ENCODE measurements at regions not wholly inside any gene's neighbourhood (a gene's known extent, or its start where the extent isn't known, plus 50 kb on each side); places are given as distances from the start of the nearest gene placed in this dataset.

DNA sequence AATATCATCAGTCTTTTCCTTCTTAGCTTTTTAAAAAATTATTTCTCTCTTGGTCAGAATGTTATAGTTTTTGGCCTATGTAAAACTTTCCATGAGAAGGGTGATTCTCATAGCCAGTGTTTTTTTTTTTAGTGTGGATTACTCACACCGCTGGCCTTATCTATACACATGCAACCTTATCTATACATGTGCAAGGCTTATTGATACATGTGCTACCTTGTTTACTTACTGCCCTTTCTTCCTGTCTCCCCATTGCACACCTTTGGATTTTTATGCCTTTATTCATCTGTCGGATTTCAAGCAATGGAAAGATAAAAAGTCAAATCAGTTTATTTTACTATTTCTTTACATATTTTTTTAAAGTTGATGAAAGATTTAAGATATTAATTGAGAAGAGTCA is 660.0 kb upstream of the FZD8 start:
- DNase-seq (ENCODE audit: low read depth in 2 of 2): no peak

DNA sequence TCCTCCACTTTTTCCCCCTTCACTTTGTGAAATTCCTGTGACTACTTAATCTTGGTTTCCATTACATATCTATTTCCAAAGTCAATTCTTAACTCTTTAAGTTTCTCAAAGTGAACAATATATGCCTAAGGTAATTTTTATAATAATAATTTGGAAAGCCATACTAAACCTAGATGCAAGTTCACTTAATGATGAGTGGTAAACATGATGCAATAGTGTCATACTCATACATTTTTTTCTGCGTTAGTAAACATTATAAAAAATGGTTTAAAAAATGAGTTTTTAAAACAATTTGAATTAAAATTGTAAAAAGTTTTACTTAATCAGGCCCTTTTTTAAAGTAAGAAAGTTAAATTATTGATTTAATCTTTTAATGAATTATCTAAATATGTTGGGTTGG is 659.4 kb upstream of the FZD8 start:
- no peak for DNase-seq (ENCODE audit: low read depth in 2 of 2)

DNA sequence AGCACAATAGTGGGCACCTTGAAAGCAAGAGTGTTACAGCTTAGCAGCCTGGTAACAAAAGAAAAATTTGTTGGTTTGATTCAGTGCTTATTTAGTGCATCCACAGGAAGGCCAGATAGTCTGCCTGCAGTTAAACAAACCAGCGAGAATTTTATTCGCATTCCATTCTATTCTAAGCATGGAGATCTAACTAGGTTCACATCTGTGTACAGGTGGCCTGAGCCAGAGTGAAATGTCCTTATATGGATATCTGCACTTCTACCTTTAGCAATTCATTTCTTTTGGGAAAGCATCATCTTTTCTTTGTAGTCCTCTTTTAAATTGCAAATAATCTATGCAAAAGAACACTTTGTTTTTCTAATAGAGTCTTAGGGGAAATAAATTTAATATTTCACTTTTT is 659.0 kb upstream of the FZD8 start:
- no peak for DNase-seq (ENCODE audit: low read depth in 2 of 2)

DNA sequence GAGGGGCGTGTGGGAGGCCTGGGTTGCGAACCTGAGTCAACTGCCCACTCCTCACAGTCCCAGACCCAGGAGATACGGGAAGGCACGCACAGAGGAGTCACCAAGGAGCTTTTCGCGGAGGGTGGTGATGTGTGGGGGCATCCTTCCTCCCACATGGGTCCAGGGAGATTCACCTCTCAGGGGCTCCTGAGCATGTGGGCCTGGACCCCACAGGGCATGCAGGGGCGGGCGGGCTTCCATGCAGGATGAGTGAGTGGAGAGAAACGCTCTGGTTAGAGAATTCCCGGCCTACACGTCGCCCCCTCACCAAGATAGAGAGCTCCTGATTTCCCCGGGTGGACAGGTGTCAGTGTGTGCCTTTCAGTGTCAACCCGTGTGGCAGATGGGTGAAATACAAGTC is 641.7 kb upstream of the FZD8 start:
- DNase-seq (ENCODE audit: low read depth in 2 of 2): no peak

DNA sequence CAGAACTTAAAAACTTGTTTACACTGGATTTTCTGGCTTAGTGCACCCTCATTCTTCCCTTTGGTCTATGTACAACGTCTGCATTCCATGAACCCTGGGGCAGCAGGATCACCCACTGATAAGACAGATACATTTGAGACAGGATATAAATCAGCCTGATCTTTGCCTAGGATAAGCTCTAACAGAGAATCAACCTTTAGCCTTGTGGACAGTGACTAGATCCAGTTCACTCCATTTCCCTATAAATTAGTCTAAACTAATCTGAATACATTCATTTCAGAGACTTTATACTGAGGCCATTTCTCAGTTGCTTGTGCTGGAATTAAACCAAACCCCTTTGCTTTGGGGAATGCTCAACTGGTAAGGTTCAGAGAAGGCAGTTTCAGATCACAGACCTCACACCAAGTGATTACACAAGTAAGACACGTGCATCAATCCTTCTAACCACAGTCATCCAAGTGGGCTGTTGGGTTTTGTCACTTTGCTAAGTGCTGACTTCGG is 639.8 kb upstream of the FZD8 start:
- no peak for DNase-seq (ENCODE audit: low read depth in 2 of 2)

DNA sequence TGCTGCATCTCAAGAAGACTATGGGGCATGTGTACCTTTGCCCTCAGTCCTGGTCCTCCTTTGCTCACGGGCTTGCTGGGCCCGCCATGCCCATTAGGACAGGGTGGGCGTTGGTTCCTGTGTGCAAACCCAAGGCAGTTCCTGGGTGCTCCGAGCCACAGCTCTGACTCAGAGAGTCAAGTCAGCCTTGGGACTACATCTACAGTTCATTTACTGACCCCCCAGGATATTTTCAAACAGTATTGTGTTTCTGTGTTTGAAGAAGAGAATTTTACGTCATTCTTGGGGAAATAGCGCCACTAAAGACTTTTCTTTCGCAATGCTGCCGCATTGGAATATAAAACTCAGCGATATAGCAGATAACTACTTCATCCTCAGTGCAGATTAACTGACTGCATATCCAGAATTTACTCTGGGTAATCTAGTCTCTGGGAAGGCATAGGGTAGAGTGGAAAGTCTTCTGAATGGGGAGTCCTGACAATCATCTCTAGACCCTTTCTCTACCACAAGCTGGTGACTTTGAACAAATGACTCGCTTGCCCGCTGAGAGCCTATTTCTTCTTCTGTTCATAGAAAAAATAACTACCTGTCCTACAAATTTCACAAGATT is 638.9 kb upstream of the FZD8 start:
- DNase-seq (ENCODE audit: low read depth in 2 of 2): no peak

DNA sequence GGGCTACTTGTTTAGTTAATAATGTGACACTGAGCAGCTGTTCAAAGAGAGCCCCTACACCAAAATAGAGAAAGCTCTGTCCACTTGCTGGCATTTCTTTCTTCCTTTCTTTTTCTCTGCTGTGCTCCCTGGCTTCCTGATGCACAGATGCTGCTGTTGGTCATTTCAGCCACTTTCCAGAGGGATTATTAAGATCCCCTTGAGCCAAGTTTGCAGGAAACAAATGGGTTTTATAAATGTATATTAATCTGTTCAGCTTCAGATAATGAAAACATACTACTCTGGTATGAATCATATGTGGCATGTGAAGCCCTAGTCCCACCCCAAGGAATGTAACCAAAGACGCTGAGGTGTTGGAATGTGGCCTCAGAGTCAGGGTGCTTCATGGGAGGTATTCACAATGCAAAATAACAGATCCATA is 638.2 kb upstream of the FZD8 start:
- DNase-seq (ENCODE audit: low read depth in 2 of 2): no peak

DNA sequence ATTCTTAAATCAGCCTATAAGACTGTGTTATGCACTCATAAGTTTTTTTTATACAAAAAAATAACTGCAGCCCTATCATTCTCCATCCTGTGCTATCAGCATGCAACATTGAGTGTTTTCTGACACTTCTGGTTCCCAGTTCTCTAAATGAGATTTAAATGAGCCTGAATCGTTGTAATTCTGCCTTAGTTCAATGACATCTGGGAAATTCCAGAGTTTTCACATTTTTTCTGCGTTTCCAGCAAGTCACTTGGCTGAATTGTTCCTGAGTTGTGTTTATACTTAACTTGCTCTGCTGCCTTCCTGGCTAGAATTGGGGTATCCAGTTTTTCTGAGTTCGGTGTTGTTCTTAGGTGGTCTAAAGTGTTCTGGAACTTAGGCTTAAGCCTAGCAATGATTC is 636.1 kb upstream of the FZD8 start:
- DNase-seq (ENCODE audit: low read depth in 2 of 2): no peak

DNA sequence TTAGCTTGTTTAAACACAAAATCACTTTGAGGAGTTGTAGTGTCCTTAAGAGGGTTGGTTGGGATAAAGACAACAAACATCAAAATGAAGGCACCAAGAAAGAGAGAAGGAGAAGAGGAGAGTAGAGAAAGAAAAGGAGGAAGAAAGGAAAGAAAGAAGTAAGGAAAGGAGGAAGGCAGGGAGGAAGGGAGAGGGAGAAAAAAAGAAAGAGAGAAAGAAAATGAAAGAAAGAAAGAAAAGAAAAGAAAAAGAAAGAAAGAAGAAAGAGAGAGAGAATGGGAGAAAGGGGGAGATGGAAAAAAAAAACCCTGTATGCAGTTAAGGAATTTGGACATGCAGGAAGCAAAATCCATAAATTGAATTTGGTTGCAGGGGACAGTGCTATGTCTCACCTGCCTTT is 635.4 kb upstream of the FZD8 start:
- no peak for DNase-seq (ENCODE audit: low read depth in 2 of 2)

DNA sequence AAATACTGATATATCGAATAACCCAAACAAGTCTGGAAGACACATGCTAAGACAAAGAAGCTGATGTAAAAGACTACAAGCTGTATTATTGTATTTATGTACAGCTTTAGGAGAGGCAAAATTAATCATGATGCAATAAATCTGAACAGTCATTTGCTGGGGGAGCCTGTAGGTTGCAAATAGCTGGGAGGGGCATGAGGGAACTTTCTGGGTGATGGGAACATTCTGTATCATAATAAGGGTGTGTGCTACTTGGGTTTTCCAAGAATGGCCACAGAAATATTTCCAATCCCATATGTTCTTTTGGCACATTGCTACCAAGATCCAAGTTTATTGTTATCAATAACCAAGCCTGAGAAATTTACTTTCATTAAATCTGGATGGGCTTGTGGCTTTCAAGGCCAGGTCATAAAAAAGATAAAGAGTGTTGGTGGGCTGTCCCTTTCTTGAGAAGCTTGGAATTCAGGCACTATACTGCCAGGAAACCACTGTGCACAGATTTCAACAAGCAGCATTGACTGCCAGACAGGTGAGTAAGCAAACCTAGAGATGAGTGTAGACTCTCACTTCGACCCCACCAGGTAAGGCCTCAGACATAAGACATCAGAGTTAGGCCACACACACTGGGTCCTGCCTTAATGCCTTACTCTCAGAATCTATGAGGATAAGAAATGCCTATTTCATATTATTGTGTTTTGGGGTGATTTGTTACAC is 629.7 kb upstream of the FZD8 start:
- DNase-seq (ENCODE audit: low read depth in 2 of 2): no peak

DNA sequence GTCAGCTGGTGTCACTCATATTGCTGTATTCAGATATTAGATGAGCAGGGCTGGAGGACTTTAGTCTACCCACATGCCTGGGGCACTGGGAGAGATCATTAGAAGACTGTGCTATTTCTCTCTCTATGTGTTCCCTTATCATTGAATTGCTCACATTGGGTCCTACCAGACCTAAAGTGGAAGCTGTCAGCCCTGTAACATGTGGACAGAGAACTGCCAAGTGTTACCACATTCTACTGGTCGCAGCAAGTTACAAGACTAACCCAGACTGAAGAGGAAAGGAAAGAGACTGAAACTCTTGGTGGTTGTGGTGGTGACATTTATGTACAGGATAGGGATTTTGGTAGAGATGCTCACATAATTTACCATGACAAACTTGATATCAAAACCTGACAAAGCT is 627.1 kb upstream of the FZD8 start:
- no peak for DNase-seq (ENCODE audit: low read depth in 2 of 2)

DNA sequence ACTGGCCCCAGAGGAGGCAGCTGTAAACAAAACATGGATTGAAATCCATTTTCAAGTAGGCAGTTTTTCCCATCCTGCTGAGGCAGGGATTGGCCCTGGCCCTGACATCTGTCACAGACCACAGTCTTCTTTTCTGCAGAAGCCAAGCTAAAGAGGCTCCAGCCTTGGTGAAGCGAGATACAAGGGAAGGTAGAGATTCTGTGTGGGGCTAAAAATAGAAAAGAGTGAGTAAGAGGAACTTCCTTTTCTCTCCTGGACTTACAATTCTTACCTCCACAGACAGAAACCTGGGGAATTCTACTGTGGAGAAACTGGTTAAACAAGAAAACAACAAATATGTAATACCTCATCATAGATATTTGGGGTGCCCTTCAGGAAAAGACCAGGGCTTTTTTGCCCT is 624.8 kb upstream of the FZD8 start:
- no peak for DNase-seq (ENCODE audit: low read depth in 2 of 2)

DNA sequence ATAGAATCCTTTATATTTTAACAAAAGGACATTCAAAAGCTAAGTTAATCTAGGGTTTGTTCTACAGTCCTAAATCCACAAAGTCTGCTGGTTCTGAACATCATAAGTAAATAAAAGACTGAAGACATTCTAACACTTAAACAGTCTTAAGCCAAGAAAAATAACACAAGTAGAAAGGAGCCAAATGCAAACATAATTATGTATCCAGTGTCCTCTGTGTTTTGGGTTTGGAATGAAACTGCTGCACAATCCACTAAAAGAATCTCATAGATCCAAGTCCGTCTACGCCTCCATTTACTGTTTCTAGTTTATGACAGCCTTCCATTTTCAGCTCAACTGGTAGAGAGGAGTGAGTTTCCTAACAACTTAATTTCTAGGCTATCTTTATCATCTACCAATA is 623.6 kb upstream of the FZD8 start:
- no peak for DNase-seq (ENCODE audit: low read depth in 2 of 2)

DNA sequence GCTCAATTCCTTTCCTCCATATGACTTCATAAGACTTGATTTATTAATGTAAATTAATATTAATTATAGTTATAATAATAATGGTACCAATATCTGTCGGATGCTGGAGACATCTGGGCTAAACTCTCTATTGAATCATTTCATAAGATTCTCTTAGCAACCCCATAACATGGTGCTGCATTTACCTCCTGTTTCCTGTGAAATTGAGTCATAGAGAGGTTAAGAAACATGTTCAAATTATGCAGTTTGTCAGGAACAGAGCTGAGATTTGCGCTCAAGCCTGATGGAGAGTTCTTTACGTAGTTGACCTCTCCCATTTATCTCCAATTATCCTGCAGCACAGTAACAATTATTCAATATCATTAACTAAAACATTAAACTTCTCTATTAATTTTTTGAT is 621.8 kb upstream of the FZD8 start:
- no peak for DNase-seq (ENCODE audit: low read depth in 2 of 2)

DNA sequence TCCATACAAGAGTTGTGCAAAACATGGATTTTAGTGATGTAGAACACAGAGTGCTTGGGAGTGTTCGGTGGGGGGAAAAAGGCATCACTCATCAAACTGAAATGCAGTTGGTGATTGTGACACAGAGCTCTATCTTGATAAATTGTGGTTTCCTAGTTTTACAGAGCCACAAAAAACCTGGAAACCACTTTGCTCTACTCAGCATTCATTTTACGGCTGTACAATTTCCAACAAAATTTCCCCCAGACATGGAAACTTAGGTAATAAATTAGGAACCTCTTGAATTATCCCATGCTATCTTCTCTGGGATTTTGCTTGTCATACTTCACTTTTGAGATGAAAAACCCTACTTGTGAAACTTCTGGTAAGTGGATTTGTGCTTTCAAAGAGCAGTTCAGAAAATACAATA is 614.9 kb upstream of the FZD8 start:
- no peak for DNase-seq (ENCODE audit: low read depth in 2 of 2)

DNA sequence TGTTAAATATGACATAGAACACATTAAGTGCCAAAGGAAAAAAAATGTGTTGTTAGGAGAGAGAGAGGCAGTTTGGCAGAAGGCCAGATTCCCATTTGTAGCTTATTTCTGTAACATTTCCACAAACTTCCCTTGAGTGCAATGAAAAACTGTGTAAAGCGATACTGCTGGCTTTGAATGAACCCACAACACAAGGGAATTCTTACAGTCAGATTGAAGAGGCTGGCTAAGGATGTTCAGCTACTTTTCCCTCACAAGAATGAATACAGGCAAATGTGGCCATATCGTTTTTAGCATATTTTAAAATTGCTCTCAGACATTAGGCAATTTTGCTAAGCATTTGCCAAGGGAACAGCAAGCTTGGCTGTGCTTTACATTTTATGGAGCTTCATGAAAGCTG is 614.1 kb upstream of the FZD8 start:
- DNase-seq (ENCODE audit: low read depth in 2 of 2): no peak

DNA sequence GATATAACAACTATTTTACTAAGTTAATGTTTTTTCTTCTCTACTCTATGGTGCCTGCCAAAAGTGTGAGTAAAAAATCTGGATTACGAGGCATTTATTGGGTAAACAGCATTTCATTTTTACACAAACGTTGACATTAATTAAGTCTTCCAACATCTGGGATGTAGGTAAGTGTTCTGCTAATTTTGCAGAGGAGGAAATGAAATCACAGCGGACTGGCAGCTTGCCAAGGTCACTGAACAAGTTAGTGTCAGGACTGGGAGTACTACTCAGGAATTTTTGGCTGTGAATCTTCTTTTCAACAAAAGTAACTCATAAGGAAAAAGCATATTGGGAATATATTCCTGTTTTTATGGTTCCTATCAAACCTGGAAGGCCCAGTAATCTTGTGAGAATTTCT is 612.1 kb upstream of the FZD8 start:
- no peak for DNase-seq (ENCODE audit: low read depth in 2 of 2)

DNA sequence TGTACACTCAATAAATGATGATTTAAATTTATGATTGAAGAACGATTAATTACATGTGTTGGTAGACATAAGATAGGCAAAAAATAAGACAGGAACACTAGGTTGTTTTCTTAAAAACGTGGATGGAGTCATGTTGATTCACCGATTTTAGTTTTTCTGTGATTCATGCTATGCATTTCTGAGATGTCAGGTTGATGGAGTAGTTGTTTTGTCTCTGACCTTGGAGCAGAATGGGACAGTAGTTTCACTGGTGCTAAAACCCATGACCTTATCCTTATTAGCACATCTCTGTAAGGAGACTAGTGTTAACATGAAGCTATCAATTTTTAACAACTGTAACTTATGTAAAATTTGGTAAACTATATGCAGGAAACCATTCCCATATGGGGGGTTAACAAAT is 611.6 kb upstream of the FZD8 start:
- no peak for DNase-seq (ENCODE audit: low read depth in 2 of 2)

DNA sequence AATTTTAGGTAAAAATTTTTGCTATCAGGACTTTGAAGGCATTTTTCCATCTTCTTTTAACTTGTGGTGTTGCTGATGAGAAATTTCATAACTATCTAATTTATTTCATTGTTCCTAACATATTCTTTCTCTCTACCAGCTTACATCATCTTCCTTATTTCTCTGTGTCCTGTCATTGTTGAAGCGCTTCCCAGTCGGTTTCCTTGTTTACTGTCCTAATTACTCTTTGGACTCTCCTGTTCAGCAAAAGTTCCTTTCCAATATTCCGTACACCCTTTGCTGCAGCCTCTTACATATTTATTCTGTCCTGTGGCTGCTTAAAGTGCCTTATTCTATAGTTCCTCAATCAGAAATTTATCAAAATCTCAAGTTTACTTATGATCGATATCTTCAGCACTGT is 609.0 kb upstream of the FZD8 start:
- DNase-seq (ENCODE audit: low read depth in 2 of 2): no peak

DNA sequence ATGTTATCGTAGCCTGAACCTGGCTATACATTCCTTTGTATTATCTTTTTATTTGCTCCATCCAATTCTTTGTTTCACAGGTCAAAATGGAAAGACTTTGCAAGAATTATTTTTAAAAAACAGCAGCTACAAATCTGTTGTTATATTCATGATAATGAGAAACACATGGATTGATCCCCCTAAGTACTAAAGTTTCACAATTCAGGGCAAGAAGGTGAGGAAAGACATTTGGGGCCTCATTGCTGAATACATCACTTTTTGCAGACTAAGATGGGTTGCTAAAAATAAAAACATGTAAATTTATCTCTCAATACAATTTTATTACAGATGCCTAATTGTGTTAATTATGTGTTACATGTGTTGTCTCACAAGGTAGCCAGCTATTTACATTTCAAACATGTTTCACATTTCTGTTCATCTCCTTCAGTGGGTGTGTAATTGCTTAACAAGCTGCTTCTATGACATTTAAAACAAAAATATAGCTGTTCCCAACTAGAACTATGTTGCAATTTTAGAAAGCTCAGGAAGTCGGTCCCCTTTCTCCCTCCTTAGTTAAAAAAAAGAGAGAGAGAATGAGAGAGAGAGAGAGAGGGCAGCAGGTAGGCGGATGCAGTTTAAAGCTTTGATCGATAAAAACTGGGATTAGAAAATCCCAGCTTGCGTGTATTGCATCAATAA is 606.3 kb upstream of the FZD8 start:
- no peak for DNase-seq (ENCODE audit: low read depth in 2 of 2)

DNA sequence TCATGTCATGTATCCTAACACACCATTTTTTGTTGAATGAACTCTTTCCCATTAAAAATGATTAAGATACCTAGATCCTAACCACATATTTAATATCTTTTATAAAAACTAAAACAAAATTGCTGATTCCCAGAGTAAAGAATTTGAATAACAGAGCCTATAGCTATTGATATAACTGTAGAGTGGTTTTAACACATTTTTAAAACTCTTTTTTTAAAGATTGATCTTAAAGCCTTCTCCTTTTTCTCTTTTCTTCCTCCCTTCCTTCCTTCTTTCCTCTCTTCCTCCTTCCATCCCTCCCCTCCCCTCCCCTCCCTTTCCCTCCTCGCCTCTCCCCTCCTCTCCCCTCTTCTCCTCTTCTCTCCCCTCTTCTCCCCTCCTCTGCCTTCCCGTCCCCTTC is 605.4 kb upstream of the FZD8 start:
- no peak for DNase-seq (ENCODE audit: low read depth in 2 of 2)

DNA sequence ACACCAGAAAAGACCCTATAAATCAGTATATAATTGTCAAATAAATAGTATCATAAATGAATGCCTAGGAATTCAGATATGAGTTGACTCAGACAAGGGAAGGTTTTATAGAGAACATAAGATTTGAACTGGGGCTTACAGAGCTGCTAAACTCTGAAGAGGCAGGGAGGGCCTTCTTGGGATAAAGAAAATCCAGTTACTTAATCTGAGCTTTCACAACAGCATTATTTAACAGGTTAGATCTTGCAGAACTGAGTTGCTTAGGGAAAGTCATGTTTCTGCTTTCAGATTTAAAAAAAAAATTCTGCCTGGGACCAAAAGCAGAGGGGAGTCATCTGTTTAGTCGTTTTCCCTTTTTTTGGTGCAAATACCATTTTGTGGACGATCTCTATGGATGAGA is 594.8 kb upstream of the FZD8 start:
- DNase-seq (ENCODE audit: low read depth in 2 of 2): no peak

DNA sequence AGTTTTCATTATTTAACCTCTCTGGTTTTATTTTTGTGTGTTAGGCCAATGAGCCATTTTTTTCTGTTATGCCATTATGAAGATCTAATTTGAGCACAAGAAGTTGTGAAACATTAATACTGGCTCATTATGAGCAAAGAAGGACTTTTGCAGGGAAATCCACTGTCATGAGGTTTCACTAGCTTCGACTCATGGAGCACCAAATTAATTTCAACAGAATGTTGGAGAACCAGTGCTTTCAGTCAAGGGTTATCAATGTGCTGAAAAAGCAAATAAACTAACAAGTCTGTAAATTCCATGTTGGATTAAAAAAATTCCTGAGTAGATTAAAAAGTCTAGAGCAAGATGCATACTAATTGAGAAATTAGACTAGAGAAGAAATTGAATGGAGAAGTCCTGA is 594.2 kb upstream of the FZD8 start:
- no peak for DNase-seq (ENCODE audit: low read depth in 2 of 2)

All from stimulated activated CD4-positive, alpha-beta T cell treated with anti-CD3 and anti-CD28 coated beads, Interleukin-4, amount 100 ng/mL, for 48 hours (primary cell).